ENCODE measurements at regions not wholly inside any gene's neighbourhood (a gene's known extent, or its start where the extent isn't known, plus 50 kb on each side); places are given as distances from the start of the nearest gene placed in this dataset.
"Not testable (repeated sequence)": the region's sequence is repeated elsewhere in the genome, so short reads cannot be mapped to it uniquely, and the experiment has no call there.

DNA sequence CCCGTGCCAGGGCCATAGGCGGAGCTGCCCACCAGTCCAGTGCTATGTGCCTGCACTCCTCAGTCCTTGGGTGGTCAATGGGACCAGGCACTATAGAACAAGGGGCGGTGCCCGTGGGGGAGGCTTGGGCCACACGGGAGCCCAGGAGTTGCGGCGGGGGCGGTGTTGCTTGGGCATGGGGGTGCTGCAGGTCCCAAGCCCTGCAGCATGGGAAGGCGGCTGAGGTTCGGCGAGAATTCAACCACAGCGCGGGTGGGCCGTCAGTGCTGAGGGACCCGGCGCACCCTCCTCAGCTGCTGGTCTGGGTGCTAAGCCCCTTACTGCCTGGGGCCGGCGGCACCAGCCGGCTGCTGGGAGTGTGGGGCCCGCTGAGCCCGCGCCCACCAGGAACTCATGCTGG, 242.2 kb upstream of the SGCG start:
- intact Hi-C loops (cut with DNase I; ENCODE audit: low total_unique reads): no loop called here
- no peak for DNase-seq (ENCODE audit: low spot score in 2 of 2)
- H3K4me3 ChIP-seq (ENCODE audit: low read depth, poor library complexity, severe bottlenecking): no peak overlapping the region
- TF ChIP-seq, protein P1, sequence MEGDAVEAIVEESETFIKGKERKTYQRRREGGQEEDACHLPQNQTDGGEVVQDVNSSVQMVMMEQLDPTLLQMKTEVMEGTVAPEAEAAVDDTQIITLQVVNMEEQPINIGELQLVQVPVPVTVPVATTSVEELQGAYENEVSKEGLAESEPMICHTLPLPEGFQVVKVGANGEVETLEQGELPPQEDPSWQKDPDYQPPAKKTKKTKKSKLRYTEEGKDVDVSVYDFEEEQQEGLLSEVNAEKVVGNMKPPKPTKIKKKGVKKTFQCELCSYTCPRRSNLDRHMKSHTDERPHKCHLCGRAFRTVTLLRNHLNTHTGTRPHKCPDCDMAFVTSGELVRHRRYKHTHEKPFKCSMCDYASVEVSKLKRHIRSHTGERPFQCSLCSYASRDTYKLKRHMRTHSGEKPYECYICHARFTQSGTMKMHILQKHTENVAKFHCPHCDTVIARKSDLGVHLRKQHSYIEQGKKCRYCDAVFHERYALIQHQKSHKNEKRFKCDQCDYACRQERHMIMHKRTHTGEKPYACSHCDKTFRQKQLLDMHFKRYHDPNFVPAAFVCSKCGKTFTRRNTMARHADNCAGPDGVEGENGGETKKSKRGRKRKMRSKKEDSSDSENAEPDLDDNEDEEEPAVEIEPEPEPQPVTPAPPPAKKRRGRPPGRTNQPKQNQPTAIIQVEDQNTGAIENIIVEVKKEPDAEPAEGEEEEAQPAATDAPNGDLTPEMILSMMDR (IDR thresholded peaks at IDR 0.05): no peak
- no peak for TF ChIP-seq POLR2A (IDR thresholded peaks at IDR 0.05)
- 91 to 94% methylated on average over 22 of the region's 22 CpGs for WGBS, 2 donors

DNA sequence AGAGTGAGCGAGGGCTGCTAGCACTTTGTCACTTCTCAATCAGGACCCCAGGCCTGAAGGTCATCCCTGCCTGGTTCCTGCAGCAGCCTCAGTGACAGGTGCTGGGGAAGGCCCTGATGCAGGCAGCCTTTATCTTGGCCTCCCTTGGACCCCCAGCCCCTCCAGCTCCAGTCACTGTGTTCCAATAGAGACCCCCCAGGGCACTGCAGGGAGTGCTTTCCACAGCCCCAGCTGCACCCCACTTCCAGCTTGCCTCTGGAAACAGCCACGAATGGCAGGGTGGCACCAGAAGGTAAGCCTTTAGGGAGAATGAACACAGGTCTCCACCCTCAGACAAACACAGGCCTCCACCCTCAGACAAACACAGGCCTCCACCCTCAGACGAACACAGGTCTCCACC, 241.6 kb upstream of the SGCG start:
- WGBS, 2 donors: 61 to 67% methylated on average over 3 of the region's 3 CpGs
- no peak for TF ChIP-seq POLR2A (IDR thresholded peaks at IDR 0.05)
- TF ChIP-seq, protein P1 (IDR thresholded peaks at IDR 0.05): no peak

DNA sequence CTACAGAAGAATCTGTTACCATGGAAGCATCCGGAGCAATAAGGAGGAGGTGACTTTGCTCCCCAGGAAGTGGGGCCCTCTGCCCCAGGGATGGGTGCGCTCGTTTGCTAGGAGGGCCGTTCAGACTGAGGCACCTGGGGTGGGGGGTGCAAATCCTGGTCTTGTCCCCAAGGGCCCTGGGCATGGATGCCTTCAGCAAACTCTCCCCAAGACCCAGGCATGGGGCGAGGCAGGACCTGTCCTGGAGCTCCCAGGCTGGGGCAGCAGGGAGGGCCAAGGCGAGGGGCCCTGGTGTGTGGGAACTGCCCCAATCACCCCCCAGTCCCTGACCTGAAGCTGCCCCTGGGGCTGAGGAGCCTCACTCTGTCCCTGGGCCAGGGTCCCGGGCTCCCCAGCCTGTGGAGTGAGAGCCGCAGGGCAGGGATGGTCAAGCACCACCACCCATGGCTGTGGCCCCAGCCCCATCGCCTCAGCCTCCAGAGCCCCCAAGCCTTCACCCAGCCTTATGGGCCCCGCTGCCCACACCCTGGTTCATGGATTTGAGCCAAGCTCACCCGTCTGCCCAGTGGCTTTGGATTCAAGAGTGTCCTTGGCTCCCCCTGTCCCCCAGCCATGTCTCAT, 240.6 kb upstream of the SGCG start:
- WGBS, 2 donors: 76 to 79% methylated on average over 11 of the region's 11 CpGs
- no peak for DNase-seq (ENCODE audit: low spot score in 2 of 2)
- intact Hi-C loops (cut with DNase I; ENCODE audit: low total_unique reads): no loop called here
- TF ChIP-seq, protein P1 (IDR thresholded peaks at IDR 0.05): no peak
- no peak for TF ChIP-seq POLR2A (IDR thresholded peaks at IDR 0.05)
- no peak overlapping the region for H3K4me3 ChIP-seq (ENCODE audit: low read depth, poor library complexity, severe bottlenecking)

More for the DNA sequence above, 241.6 kb upstream of the SGCG start:
- intact Hi-C loops (cut with DNase I; ENCODE audit: low total_unique reads): no loop called here
- no peak overlapping the region for H3K4me3 ChIP-seq (ENCODE audit: low read depth, poor library complexity, severe bottlenecking)
- no peak for DNase-seq (ENCODE audit: low spot score in 2 of 2)

DNA sequence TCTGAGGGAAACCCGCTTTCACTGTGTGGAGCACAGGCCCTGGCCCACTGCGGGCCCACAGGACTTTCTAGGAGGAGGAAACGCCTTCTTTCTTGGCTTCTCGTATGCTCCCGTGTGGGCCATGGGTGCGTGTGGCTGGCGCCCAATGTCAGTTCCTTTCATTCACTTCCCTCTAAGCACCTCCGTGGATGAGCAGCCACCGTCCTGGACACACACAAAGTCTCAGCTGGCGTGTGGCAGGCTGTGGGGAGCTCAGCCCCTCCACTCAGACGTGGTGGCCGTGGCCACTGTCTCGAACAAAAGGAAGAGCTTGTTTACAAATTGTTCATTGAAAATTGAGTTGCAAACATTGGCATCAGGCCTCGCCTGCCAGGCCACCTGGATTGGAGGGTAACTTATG, 240.0 kb upstream of the SGCG start:
- WGBS, 2 donors: 82 to 83% methylated on average over 14 of the region's 14 CpGs
- intact Hi-C loops (cut with DNase I; ENCODE audit: low total_unique reads): no loop called here
- no peak overlapping the region for H3K4me3 ChIP-seq (ENCODE audit: low read depth, poor library complexity, severe bottlenecking)
- no peak for TF ChIP-seq POLR2A (IDR thresholded peaks at IDR 0.05)
- TF ChIP-seq, protein P1 (IDR thresholded peaks at IDR 0.05): no peak
- no peak for DNase-seq (ENCODE audit: low spot score in 2 of 2)

DNA sequence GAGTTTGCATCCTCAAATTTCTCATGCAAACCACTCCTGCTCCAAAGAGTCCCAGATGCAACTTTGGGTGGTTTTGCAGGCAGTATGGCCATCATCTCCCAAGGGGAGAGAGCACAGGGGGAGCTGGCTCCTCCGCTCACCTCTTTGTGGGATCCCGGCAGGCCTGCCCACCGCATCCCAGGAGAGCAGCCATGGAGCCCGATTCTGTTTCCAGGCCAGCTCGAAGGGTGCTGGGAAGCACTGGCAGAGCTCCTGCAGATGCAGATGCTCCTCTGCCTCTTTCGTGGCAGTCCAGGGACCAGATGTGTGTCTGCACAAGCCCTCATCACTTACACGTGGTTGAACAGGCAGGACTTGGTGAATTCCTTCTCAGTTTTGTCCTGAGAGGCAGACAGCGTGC, 239.3 kb upstream of the SGCG start:
- intact Hi-C loops (cut with DNase I; ENCODE audit: low total_unique reads); H3K4me3 ChIP-seq (ENCODE audit: low read depth, poor library complexity, severe bottlenecking); DNase-seq (ENCODE audit: low spot score in 2 of 2): not testable (repeated sequence)
- 47 to 64% methylated on average over 3 to 7 of the region's 8 CpGs for WGBS, 2 donors

DNA sequence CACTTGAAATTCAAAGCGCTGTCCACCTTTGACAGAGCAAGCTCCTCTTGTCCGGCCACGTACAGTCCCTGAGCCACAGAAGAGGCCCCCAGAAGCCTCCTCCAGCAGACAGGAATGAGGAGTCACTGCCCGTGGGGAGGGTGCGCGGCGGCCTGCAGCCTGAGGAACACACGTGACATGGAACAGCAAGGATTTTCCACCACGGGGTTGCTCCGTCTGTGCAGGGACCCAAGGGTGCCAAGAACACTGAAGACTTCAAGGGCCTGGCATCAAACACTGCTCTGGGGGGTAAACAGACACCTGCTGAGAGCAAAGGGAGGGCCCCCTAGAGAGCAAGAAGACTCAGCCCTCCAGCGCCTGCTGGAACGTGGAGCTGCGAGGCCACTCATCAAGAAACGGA, 237.9 kb upstream of the SGCG start:
- WGBS, 2 donors: 76 to 79% methylated on average over 6 to 14 of the region's 14 CpGs
- intact Hi-C loops (cut with DNase I; ENCODE audit: low total_unique reads); H3K4me3 ChIP-seq (ENCODE audit: low read depth, poor library complexity, severe bottlenecking); DNase-seq (ENCODE audit: low spot score in 2 of 2): not testable (repeated sequence)

DNA sequence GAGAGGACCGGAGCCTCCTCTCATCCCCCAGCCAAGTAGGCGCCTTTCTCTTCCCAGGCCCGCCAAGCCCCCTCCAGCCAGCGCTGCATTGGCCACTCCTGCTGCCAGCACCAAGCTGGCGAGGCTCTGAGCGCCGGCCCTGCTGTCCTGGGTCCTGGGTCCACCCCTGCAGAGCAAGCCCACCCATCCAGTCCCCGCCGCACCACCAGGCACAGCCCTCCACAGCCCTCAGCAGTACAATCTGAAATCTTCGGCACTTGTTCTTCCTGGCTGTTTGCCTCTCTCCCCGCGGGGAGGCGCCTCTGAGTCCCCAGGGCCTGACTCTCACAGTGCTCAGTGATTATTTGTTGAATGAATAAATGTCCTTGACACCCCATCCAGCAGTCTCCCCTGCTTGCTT, 236.4 kb upstream of the SGCG start:
- peak in 1 of 2 donors; percentile 5 for DNase-seq (ENCODE audit: low spot score in 2 of 2)
- intact Hi-C loops (cut with DNase I; ENCODE audit: low total_unique reads): no loop called here
- WGBS, 2 donors: 75 to 83% methylated on average over 13 of the region's 13 CpGs
- no peak for TF ChIP-seq POLR2A (IDR thresholded peaks at IDR 0.05)
- TF ChIP-seq, protein P1 (IDR thresholded peaks at IDR 0.05): no peak
- H3K4me3 ChIP-seq (ENCODE audit: low read depth, poor library complexity, severe bottlenecking): no peak overlapping the region

Measured in lower leg skin (tissue), 4 donors.